ENCODE measurements at regions not wholly inside any gene's neighbourhood (a gene's known extent, or its start where the extent isn't known, plus 50 kb on each side); places are given as distances from the start of the nearest gene placed in this dataset.

DNA sequence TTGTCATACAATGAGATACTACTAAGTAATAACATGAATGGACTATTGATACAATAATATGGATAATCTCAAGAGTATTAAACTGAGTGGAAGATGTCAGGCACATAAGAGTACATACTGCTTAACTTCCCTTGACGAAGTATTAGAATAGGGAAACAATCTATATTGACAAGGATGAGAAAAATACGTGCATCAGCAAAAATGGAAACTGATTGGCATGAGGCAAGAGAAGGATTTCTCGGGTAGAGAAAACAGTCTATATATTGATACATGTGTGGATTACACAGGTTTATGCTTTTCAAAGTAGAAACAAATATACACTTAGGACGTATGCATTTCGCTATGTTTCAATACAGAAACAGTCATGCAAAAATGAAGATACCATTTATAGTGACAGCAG, 57.4 kb downstream of the PRR20E start:
- ATAC-seq = no peak
- TF ChIP-seq, protein P1, sequence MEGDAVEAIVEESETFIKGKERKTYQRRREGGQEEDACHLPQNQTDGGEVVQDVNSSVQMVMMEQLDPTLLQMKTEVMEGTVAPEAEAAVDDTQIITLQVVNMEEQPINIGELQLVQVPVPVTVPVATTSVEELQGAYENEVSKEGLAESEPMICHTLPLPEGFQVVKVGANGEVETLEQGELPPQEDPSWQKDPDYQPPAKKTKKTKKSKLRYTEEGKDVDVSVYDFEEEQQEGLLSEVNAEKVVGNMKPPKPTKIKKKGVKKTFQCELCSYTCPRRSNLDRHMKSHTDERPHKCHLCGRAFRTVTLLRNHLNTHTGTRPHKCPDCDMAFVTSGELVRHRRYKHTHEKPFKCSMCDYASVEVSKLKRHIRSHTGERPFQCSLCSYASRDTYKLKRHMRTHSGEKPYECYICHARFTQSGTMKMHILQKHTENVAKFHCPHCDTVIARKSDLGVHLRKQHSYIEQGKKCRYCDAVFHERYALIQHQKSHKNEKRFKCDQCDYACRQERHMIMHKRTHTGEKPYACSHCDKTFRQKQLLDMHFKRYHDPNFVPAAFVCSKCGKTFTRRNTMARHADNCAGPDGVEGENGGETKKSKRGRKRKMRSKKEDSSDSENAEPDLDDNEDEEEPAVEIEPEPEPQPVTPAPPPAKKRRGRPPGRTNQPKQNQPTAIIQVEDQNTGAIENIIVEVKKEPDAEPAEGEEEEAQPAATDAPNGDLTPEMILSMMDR (IDR thresholded peaks at IDR 0.05) = no peak
- H3K27me3 ChIP-seq = no peaks in the 10 kb centered on the region
- intact Hi-C loops (cut with DNase I) = no loop called here
- H3K36me3 ChIP-seq = no peaks in the 10 kb centered on the region
- no peaks in the 10 kb centered on the region for H3K4me1 ChIP-seq
- H3K4me3 ChIP-seq = no peak overlapping the region
- H3K9me3 ChIP-seq = no peaks in the 10 kb centered on the region
- no peak overlapping the region for H3K27ac ChIP-seq
- DNase-seq = no peak

DNA sequence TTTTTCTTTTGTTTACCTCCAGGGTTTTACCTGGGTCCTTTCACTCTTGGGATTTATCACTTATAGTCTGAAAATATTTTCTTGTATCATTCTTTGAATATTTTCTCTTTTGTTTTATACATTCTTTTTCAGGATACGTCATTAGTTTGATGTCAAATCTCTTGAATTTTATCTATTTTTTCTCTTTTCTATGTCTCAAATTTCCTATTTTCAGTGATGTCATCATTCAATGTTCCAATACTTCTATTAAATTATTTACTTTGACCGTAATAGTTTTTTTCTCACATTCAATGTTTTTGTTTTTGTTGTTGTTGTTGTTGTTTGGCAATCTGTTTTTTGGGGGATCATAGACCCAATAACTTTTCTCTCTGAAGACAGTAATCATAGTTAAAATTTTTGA, 83.5 kb downstream of the PRR20E start:
- Histone ChIP-seq H3K27me3 (no peaks in the 10 kb centered on the region), H3K36me3 (no peaks in the 10 kb centered on the region), H3K4me1 (no peaks in the 10 kb centered on the region), H3K4me3 (no peak overlapping the region), H3K27ac (no peak overlapping the region), H3K9me3 (no peaks in the 10 kb centered on the region)
- TF ChIP-seq, protein P1 (IDR thresholded peaks at IDR 0.05) = no peak
- no peak for DNase-seq
- no peak for ATAC-seq
- intact Hi-C loops (cut with DNase I) = no loop called here

DNA sequence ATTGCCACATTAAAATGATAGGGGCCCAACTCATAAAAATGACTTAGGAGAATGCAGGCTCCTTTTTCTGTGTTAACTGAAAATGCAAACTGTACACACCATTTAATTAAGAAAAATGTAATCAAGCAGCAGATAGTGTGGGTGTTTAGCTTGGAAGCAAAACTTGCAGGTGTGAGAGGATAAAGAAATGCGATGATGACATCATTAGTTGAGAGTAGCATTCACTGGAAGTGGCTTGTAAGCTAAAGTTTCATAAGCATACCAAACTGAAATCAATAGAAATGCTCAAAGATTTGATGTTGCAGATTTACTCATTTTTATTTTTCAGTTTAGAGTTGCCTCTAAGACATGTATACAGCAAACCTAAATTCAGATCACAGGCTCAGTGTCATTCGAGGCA, 86.6 kb downstream of the PRR20E start:
- ATAC-seq (no peak), DNase-seq (no peak)
- intact Hi-C loops (cut with DNase I) = no loop called here
- Histone ChIP-seq H3K9me3 (no peaks in the 10 kb centered on the region), H3K4me1 (no peaks in the 10 kb centered on the region), H3K27me3 (no peaks in the 10 kb centered on the region), H3K27ac (no peak overlapping the region), H3K36me3 (no peaks in the 10 kb centered on the region), H3K4me3 (no peak overlapping the region)
- TF ChIP-seq, protein P1 (IDR thresholded peaks at IDR 0.05) = no peak

DNA sequence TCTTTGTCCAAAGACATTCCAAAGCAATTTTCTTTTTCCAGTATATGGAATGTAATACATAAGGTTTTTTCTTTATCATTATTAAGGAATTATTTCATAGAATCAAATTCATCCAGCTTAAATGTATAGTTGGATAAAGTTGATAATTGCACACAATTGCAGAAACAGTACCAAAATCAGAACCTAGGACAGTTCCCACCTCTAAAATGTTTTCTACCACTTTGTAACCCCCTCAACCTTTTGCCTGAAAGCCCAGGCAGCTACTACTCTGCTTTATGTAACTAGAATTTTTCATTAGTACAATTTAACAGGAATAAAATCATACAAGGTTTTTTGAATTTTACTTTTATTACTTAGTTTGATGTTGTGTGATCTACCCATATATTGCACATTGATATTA, 98.0 kb downstream of the PRR20E start:
- no peaks in the 10 kb centered on the region for H3K36me3 ChIP-seq
- no peak overlapping the region for H3K4me3 ChIP-seq
- H3K9me3 ChIP-seq = peaks cover 4% of the 10 kb centered on the region
- intact Hi-C loops (cut with DNase I) = no loop called here
- DNase-seq (no peak), ATAC-seq (no peak)
- no peaks in the 10 kb centered on the region for H3K27me3 ChIP-seq
- H3K27ac ChIP-seq = no peak overlapping the region
- no peaks in the 10 kb centered on the region for H3K4me1 ChIP-seq
- TF ChIP-seq, protein P1 (IDR thresholded peaks at IDR 0.05) = no peak

DNA sequence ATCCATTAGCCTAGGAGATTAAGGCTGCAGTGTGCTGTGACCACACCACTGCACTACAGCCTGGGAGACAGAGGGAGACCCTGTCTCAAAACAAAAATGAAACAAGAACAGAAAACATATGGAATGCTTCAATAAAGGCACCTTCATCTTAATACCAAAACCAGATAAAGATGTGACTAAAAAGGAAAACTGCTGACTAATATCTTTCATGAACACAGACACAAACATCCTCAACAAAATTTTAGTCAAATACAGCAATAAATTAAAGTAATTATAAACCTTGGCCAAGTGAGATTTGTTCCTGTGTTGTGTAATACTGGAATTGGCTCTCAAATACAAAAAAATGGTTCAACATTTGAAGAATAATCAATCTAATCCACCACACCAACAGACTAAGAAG, 103.5 kb downstream of the PRR20E start:
- DNase-seq (no peak), ATAC-seq (no peak)
- TF ChIP-seq, protein P1 (IDR thresholded peaks at IDR 0.05) = no peak
- Histone ChIP-seq H3K9me3 (peaks cover 4% of the 10 kb centered on the region), H3K36me3 (no peaks in the 10 kb centered on the region), H3K4me3 (no peak overlapping the region), H3K4me1 (no peaks in the 10 kb centered on the region), H3K27ac (no peak overlapping the region), H3K27me3 (no peaks in the 10 kb centered on the region)
- intact Hi-C loops (cut with DNase I) = no loop called here

DNA sequence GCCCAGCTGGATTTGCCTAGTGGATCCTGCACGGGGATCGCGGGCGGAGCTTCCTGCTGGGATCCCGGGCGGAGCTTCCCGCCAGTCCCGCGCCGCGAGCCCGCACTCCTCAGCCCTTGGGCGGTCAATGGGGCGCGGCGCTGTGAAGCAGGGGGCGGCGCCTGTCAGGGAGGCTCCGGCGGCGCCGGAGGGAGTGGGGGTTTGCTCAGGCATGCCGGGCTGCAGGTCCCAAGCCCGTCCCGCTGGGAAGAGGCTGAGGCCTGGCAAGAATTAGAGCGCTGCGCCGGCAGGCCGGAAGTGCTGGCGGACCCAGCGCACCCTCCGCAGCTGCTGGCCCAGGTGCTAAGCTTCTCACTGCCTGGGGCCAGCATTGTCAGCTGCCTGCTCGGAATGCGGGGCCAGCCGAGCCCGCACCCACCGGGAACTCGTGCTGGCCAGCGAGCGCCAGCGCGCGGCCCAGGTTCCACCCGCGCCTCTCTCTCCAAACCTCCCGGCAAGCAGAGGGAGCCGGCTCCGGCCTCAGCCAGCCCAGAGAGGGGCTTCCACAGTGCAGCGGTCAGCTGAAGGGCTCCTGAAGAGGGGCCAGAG, 119.6 kb downstream of the PRR20E start:
- no peaks in the 10 kb centered on the region for H3K27me3 ChIP-seq
- no peaks in the 10 kb centered on the region for H3K36me3 ChIP-seq
- DNase-seq (no peak), ATAC-seq (peak; percentile 38)
- intact Hi-C loops (cut with DNase I) = no loop called here
- TF ChIP-seq, protein P1 (IDR thresholded peaks at IDR 0.05) = no peak
- no peak overlapping the region for H3K4me3 ChIP-seq
- H3K9me3 ChIP-seq = no peaks in the 10 kb centered on the region
- H3K4me1 ChIP-seq = no peaks in the 10 kb centered on the region
- H3K27ac ChIP-seq = no peak overlapping the region

All from upper lobe of right lung (tissue), 1 donor.